ENCODE measurements at regions not wholly inside any gene's neighbourhood (a gene's known extent, or its start where the extent isn't known, plus 50 kb on each side); places are given as distances from the start of the nearest gene placed in this dataset.

GRCh38 chr2:67095121-67095520 is 302.0 kb upstream of the ETAA1 start:
- TF ChIP-seq, protein P1, sequence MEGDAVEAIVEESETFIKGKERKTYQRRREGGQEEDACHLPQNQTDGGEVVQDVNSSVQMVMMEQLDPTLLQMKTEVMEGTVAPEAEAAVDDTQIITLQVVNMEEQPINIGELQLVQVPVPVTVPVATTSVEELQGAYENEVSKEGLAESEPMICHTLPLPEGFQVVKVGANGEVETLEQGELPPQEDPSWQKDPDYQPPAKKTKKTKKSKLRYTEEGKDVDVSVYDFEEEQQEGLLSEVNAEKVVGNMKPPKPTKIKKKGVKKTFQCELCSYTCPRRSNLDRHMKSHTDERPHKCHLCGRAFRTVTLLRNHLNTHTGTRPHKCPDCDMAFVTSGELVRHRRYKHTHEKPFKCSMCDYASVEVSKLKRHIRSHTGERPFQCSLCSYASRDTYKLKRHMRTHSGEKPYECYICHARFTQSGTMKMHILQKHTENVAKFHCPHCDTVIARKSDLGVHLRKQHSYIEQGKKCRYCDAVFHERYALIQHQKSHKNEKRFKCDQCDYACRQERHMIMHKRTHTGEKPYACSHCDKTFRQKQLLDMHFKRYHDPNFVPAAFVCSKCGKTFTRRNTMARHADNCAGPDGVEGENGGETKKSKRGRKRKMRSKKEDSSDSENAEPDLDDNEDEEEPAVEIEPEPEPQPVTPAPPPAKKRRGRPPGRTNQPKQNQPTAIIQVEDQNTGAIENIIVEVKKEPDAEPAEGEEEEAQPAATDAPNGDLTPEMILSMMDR (IDR thresholded peaks at IDR 0.05; ENCODE audit: low read depth, low read length, poor library complexity, severe bottlenecking), result no peak
- no peak for TF ChIP-seq EZH2phosphoT487 (IDR thresholded peaks at IDR 0.05; ENCODE audit: borderline replicate concordance, low read length)
